Choroid plexus epithelial cell (primary cell): ENCODE measurements at regions not wholly inside any gene's neighbourhood (a gene's known extent, or its start where the extent isn't known, plus 50 kb on each side); places are given as distances from the start of the nearest gene placed in this dataset.

Source experiments
- DNase-seq: peaks from one replicate; pipeline ENCODE4 v3.0.0-alpha.2; 2010; ENCODE audit warnings: low read depth
- H3K4me3 ChIP-seq: 2 replicates; pipeline ENCODE4 v1.5.1; 2011; ENCODE audit warnings: low read depth, mild to moderate bottlenecking, control low read depth, low read length, moderate library complexity
- CTCF ChIP-seq: conservative IDR thresholded peaks from 2 replicates; pipeline ENCODE4 v1.5.1; 2011; ENCODE audit warnings: low read depth, mild to moderate bottlenecking, control low read depth, inconsistent platforms, low read length, moderate library complexity

- H3K4me3 ChIP-seq: no peak overlapping the region
- peak; percentile 34 for DNase-seq
- TF ChIP-seq CTCF: no peak
Measured at GRCh38 chr4:114108869-114109268, 129.4 kb upstream of the ARSJ start.

DNA sequence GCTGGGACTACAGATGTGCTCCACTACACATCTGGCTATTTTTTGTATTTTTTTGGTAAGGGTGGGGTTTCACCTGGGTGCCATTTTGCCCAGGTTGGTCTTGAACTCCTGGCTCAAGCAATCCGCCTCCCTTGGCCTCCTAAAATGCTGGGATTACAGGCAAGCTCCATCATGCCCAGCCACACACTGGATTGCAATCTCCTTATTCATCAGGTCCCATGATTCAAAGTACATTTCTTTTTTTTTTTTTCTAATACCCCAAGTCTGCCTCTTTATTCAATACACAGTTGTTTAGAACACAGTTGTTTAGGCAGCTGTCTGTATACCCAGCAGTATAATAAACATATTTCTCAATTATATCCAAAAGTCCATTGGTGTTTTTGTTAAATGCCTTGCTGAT, 130.3 kb upstream of the ARSJ start:
- no peak for DNase-seq
- H3K4me3 ChIP-seq: no peak overlapping the region
- no peak for TF ChIP-seq CTCF

GRCh38 chr4:114115526-114115925, 136.1 kb upstream of the ARSJ start:
- TF ChIP-seq CTCF: no peak

DNA sequence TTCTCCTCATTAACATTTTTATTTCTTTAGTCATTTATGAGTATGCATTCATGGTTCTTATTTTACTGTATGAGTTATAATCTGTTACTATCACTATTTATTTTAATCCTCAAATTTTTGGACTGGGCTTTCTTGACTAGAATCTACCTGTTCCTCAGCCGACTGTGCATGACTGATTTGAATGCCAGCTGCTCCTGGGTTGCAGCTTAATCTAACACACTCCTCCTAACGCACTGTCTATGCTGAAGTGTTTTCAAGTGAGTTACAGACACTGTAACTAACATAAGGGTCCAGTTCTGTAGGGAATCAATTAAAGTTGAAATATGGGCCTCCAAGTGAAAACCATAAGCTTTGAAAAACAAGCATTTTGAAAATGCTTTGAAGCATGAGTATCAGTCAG, 137.4 kb upstream of the ARSJ start:
- no peak for DNase-seq
- no peak overlapping the region for H3K4me3 ChIP-seq
- no peak for TF ChIP-seq CTCF

More at GRCh38 chr4:114115526-114115925, 136.1 kb upstream of the ARSJ start:
- H3K4me3 ChIP-seq: no peak overlapping the region
- no peak for DNase-seq

DNA sequence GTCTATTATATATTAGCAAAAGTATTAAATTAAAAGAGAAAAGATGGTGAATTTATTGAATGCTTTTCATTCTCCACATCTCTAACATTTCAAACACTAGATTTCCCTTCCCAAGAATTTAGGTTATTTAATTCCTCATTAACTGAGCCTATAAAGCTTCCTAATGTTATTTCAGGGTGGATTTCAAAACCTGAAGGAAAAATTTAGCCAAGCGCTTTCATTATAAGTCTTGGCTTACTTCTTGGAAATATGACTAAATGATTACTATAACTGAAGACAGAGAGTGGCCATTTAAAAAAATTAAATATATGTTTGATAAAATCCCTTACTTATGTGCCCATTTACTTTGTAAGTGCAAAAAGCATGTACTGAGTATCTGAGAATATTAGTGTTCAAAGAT, 141.8 kb upstream of the ARSJ start:
- H3K4me3 ChIP-seq: no peak overlapping the region
- no peak for DNase-seq
- TF ChIP-seq CTCF: no peak

DNA sequence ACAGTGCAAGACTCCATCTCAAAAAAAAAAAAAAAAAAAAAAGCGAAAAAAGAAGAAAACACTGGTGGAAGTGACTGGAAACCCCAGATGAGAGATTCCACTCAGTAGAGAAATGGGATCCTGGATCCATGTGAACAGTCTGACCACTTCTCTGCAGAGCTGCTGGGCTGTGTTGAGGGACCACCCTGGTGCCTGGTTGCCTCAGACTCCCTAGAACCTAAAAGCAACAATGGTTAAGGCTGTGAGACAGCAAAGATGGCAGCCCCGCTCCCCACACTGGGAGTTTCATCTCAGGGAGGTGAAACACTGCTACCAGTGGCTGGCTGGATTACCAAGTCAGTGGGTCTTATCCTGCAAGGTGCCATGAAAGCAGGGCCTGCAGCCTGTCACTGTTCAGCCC, 152.8 kb upstream of the ARSJ start:
- no peak for TF ChIP-seq CTCF
- H3K4me3 ChIP-seq: no peak overlapping the region
- DNase-seq: no peak

DNA sequence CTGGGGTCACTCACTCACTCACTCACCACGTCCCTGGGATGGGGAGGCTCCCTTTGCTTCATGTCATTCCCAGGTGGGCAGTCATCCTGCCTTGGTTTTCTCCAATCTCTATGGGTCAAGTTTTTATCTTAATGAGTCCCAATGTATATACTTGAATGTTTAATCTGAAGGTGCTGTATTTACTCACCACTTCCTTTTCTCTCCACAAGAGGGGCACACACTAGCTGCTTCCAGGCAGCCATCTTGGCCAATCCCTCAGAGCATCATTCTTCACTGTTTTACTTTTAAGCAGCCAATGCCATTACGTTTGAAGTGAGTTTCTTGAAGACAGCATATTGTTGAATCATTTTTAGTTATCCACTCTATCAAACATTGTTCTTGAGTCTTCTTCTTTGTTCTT, 153.4 kb upstream of the ARSJ start:
- H3K4me3 ChIP-seq: no peak overlapping the region
- TF ChIP-seq CTCF: peak; percentile 67
- DNase-seq: peak; percentile 46
